Neural cell (in vitro differentiated cells): ENCODE measurements at regions not wholly inside any gene's neighbourhood (a gene's known extent, or its start where the extent isn't known, plus 50 kb on each side); places are given as distances from the start of the nearest gene placed in this dataset.

ENCODE experiments used
- H2AFZ ChIP-seq: fragments of 200-600, 300-800 bp; sonication (generic), shearing (Covaris generic); 2 replicates; pipeline ENCODE4 v1.6.0; 2014; ENCODE audit warnings: low read depth, mild to moderate bottlenecking, antibody characterized with exemption, low read length, moderate library complexity
- H3F3A ChIP-seq: fragments of 200-600 bp; shearing (Covaris generic); 2 replicates; pipeline ENCODE4 v1.6.1; 2016; ENCODE audit warnings: mild to moderate bottlenecking, moderate library complexity, mixed read lengths, antibody characterized with exemption, low read length; ENCODE audit not compliant: insufficient read depth, poor library complexity, severe bottlenecking
- H3K27ac ChIP-seq: fragments of 200-600, 300-800 bp; sonication (generic), shearing (Covaris generic); 2 replicates; pipeline ENCODE4 v1.5.1; 2014; ENCODE audit warnings: mild to moderate bottlenecking, low read length, moderate library complexity
- H3K27me3 ChIP-seq: fragments of 300-800, 200-600 bp; sonication (generic), shearing (Covaris generic); 2 replicates; pipeline ENCODE4 v1.6.0; 2014; ENCODE audit warnings: mild to moderate bottlenecking, low read depth, low read length, moderate library complexity; ENCODE audit not compliant: insufficient read depth
- H3K36me3 ChIP-seq: fragments of 300-800, 200-600 bp; sonication (generic), shearing (Covaris generic); 2 replicates; pipeline ENCODE4 v1.5.1; 2014; ENCODE audit warnings: mild to moderate bottlenecking, antibody characterized with exemption, low read length, moderate library complexity; ENCODE audit not compliant: insufficient read depth
- H3K4me2 ChIP-seq: fragments of 300-800, 200-600 bp; sonication (generic), shearing (Covaris generic); 2 replicates; pipeline ENCODE4 v1.6.0; 2014; ENCODE audit warnings: mild to moderate bottlenecking, low read length
- H3K4me3 ChIP-seq: fragments of 300-800, 200-600 bp; sonication (generic), shearing (Covaris generic); 2 replicates; pipeline ENCODE4 v1.5.1; 2014; ENCODE audit warnings: mild to moderate bottlenecking, low read length, moderate library complexity
- H3K79me2 ChIP-seq: fragments of 200-600 bp; shearing (Covaris generic); replicated peaks from 2 replicates; pipeline ENCODE4 v1.6.0; 2014; ENCODE audit warnings: mild to moderate bottlenecking, low read length, moderate library complexity; ENCODE audit not compliant: insufficient read depth
- H3K9ac ChIP-seq: fragments of 300-800, 200-600 bp; sonication (generic), shearing (Covaris generic); 2 replicates; pipeline ENCODE4 v1.6.1; 2016; ENCODE audit warnings: mild to moderate bottlenecking, low read length, mixed read lengths
- H3K9me2 ChIP-seq: fragments of 200-600 bp; shearing (Covaris generic); 2 replicates; pipeline ENCODE4 v1.6.1; 2016; ENCODE audit warnings: mild to moderate bottlenecking, low read length, mixed read lengths; ENCODE audit not compliant: insufficient read depth
- H3K9me3 ChIP-seq: fragments of 200-600, 300-800 bp; sonication (generic), shearing (Covaris generic); 2 replicates; pipeline ENCODE4 v1.6.1; 2016; ENCODE audit warnings: mild to moderate bottlenecking, mixed run types, low read length, moderate library complexity, mixed read lengths
- H4K20me1 ChIP-seq: fragments of 200-600 bp; shearing (Covaris generic); 2 replicates; pipeline ENCODE4 v1.6.1; 2016; ENCODE audit warnings: mild to moderate bottlenecking, mixed run types; ENCODE audit not compliant: insufficient read depth
- EP300 ChIP-seq: fragments of 450-650 bp; conservative IDR thresholded peaks from 2 replicates; pipeline ENCODE4 v1.6.1; 2014; ENCODE audit warnings: antibody characterized with exemption, mild to moderate bottlenecking, moderate library complexity; ENCODE audit not compliant: poor library complexity, severe bottlenecking
- EZH2 ChIP-seq: fragments of 200-600, 300-800 bp; shearing (Covaris generic), sonication (generic); IDR thresholded peaks from 2 replicates; pipeline ENCODE4 v1.6.1; 2014; ENCODE audit warnings: antibody characterized with exemption, low read length, borderline replicate concordance, mild to moderate bottlenecking; ENCODE audit not compliant: insufficient read depth, poor library complexity, severe bottlenecking
- MXI1 ChIP-seq: fragments of 450-650 bp; conservative IDR thresholded peaks from 2 replicates; pipeline ENCODE4 v1.6.1; 2014; ENCODE audit warnings: antibody characterized with exemption, mild to moderate bottlenecking; ENCODE audit not compliant: poor library complexity, severe bottlenecking
- POLR2AphosphoS5 ChIP-seq: IDR thresholded peaks from 2 replicates; pipeline ENCODE4 v1.6.1; 2012
- RAD21 ChIP-seq: fragments of 450-650 bp; conservative IDR thresholded peaks from 2 replicates; pipeline ENCODE4 v1.6.1; 2014; ENCODE audit warnings: antibody characterized with exemption, mild to moderate bottlenecking, moderate library complexity
- SMC3 ChIP-seq: fragments of 450-650 bp; conservative IDR thresholded peaks from 2 replicates; pipeline ENCODE4 v1.6.1; 2014; ENCODE audit warnings: antibody characterized with exemption, mild to moderate bottlenecking, moderate library complexity; ENCODE audit not compliant: poor library complexity
- TAF1 ChIP-seq: IDR thresholded peaks from 2 replicates; pipeline ENCODE4 v1.6.1; 2012; ENCODE audit warnings: low read depth
- TF ChIP-seq, protein P1 (sequence below): fragments of 450-650 bp; IDR thresholded peaks from 2 replicates; pipeline ENCODE4 v1.5.1; 2014; ENCODE audit warnings: antibody characterized with exemption, mild to moderate bottlenecking, moderate library complexity; ENCODE audit not compliant: poor library complexity, severe bottlenecking
- TF ChIP-seq, protein P2 (sequence below): IDR thresholded peaks from 2 replicates; pipeline ENCODE4 v1.6.1; 2012; ENCODE audit warnings: borderline replicate concordance

DNA sequence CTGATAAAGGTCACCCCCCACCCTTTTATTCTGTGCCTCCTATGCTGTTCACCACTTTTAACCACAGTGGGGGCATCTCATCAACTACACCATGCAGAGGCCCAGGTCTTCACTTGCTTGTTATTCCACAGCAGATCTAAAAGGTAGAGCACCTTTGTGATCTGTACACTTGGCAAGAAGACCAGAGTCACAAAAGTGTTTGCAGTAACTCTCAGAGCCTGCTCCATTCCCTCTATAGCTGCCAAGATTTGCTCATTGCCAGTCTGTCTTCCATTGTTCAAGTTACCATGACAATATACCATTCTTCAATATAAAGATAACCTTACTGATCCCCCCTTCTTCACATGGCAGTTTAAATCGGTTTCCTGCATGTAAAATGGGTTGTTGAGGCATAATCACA lies 180.0 kb downstream of the TOX3 start:
- Histone ChIP-seq H3K27ac (no peak overlapping the region), H3K9me3 (no peaks in the 10 kb centered on the region), H3K27me3 (no peaks in the 10 kb centered on the region), H3K79me2 (no peaks in the 10 kb centered on the region), H3F3A (no peaks in the 10 kb centered on the region), H3K36me3 (no peaks in the 10 kb centered on the region), H2AFZ (no peak overlapping the region), H3K9me2 (no peaks in the 10 kb centered on the region), H4K20me1 (no peaks in the 10 kb centered on the region), H3K4me3 (no peak overlapping the region), H3K9ac (no peak overlapping the region), H3K4me2 (no peak overlapping the region)
- TF ChIP-seq SMC3: no peak

DNA sequence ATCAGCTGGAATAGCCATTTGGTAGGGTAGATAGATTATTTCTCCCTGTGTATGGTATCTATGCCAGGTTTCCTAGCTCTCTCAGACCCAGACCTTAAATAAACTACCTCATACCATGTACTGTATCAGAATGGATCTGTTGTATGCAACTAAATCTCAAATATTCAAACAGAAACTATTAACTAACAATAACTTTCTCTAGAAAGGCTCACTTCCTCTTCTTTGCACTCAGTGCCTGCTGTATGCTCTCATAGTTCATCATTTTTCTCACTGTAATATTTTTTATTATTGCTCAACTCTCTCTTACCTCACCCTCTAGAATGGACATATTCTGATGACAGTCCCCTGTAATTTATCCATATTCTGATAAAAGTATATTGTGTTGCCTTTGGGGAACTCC lies 182.4 kb downstream of the TOX3 start:
- H3K27ac ChIP-seq: no peak overlapping the region
- H4K20me1 ChIP-seq: no peaks in the 10 kb centered on the region
- no peak overlapping the region for H3K9ac ChIP-seq
- H3K79me2 ChIP-seq: no peaks in the 10 kb centered on the region
- no peak overlapping the region for H2AFZ ChIP-seq
- H3K4me3 ChIP-seq: no peak overlapping the region
- no peaks in the 10 kb centered on the region for H3K9me3 ChIP-seq
- no peak for TF ChIP-seq EZH2
- TF ChIP-seq TAF1: no peak
- no peak for TF ChIP-seq EP300
- no peak for TF ChIP-seq POLR2AphosphoS5
- TF ChIP-seq, protein P1, sequence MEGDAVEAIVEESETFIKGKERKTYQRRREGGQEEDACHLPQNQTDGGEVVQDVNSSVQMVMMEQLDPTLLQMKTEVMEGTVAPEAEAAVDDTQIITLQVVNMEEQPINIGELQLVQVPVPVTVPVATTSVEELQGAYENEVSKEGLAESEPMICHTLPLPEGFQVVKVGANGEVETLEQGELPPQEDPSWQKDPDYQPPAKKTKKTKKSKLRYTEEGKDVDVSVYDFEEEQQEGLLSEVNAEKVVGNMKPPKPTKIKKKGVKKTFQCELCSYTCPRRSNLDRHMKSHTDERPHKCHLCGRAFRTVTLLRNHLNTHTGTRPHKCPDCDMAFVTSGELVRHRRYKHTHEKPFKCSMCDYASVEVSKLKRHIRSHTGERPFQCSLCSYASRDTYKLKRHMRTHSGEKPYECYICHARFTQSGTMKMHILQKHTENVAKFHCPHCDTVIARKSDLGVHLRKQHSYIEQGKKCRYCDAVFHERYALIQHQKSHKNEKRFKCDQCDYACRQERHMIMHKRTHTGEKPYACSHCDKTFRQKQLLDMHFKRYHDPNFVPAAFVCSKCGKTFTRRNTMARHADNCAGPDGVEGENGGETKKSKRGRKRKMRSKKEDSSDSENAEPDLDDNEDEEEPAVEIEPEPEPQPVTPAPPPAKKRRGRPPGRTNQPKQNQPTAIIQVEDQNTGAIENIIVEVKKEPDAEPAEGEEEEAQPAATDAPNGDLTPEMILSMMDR: no peak
- no peaks in the 10 kb centered on the region for H3K27me3 ChIP-seq
- no peaks in the 10 kb centered on the region for H3F3A ChIP-seq
- H3K9me2 ChIP-seq: no peaks in the 10 kb centered on the region
- H3K4me2 ChIP-seq: no peak overlapping the region
- no peaks in the 10 kb centered on the region for H3K36me3 ChIP-seq

DNA sequence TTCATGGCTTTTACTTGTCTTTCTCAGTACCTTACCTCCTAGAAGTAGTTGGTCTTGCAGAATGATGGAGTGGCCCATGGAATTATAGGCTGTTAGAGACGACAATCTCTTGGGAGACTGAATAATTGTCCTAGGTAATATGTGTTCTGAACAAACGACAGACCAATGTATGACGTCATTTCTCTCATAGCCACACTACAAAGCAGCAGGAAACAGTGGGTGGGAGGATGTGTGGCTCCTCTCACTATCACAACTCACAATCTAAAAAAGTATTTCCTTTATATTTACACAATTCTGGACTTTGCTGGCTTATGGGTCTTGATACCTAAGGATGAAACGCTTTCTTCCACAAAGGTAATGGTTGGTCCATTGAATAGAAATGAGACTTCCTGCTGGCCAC lies 183.9 kb downstream of the TOX3 start:
- H3K79me2 ChIP-seq: no peaks in the 10 kb centered on the region
- H3K4me2 ChIP-seq: no peak overlapping the region
- H3F3A ChIP-seq: no peaks in the 10 kb centered on the region
- TF ChIP-seq, protein P1: no peak
- TF ChIP-seq MXI1: no peak
- TF ChIP-seq TAF1: no peak
- TF ChIP-seq EP300: no peak
- TF ChIP-seq RAD21: no peak
- TF ChIP-seq SMC3: no peak
- TF ChIP-seq, protein P2, sequence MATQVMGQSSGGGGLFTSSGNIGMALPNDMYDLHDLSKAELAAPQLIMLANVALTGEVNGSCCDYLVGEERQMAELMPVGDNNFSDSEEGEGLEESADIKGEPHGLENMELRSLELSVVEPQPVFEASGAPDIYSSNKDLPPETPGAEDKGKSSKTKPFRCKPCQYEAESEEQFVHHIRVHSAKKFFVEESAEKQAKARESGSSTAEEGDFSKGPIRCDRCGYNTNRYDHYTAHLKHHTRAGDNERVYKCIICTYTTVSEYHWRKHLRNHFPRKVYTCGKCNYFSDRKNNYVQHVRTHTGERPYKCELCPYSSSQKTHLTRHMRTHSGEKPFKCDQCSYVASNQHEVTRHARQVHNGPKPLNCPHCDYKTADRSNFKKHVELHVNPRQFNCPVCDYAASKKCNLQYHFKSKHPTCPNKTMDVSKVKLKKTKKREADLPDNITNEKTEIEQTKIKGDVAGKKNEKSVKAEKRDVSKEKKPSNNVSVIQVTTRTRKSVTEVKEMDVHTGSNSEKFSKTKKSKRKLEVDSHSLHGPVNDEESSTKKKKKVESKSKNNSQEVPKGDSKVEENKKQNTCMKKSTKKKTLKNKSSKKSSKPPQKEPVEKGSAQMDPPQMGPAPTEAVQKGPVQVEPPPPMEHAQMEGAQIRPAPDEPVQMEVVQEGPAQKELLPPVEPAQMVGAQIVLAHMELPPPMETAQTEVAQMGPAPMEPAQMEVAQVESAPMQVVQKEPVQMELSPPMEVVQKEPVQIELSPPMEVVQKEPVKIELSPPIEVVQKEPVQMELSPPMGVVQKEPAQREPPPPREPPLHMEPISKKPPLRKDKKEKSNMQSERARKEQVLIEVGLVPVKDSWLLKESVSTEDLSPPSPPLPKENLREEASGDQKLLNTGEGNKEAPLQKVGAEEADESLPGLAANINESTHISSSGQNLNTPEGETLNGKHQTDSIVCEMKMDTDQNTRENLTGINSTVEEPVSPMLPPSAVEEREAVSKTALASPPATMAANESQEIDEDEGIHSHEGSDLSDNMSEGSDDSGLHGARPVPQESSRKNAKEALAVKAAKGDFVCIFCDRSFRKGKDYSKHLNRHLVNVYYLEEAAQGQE: no peak
- TF ChIP-seq EZH2: no peak
- TF ChIP-seq POLR2AphosphoS5: no peak
- no peak overlapping the region for H2AFZ ChIP-seq
- no peaks in the 10 kb centered on the region for H3K36me3 ChIP-seq
- H3K4me3 ChIP-seq: no peak overlapping the region
- no peak overlapping the region for H3K27ac ChIP-seq
- H4K20me1 ChIP-seq: no peaks in the 10 kb centered on the region
- H3K27me3 ChIP-seq: no peaks in the 10 kb centered on the region
- H3K9ac ChIP-seq: no peak overlapping the region
- H3K9me2 ChIP-seq: no peaks in the 10 kb centered on the region
- H3K9me3 ChIP-seq: no peaks in the 10 kb centered on the region
